ENCODE measurements at regions not wholly inside any gene's neighbourhood (a gene's known extent, or its start where the extent isn't known, plus 50 kb on each side); places are given as distances from the start of the nearest gene placed in this dataset.

- TF ChIP-seq ELK1 (IDR thresholded peaks at IDR 0.05; ENCODE audit: low read depth, low read length) (no peak), KDM1A (IDR thresholded peaks at IDR 0.05; ENCODE audit: low read depth) (no peak), EHF (CRISPR knock-in tag; IDR thresholded peaks at IDR 0.05) (no peak), USF2 (IDR thresholded peaks at IDR 0.05) (no peak), RNF2 (IDR thresholded peaks at IDR 0.05; ENCODE audit: borderline replicate concordance, low read depth) (no peak), KDM5A (IDR thresholded peaks at IDR 0.05) (no peak)
Measured at GRCh38 chr20:60870040-60870439, 382.0 kb upstream of the CDH4 start (continued).

- ChIA-PET CTCF (interaction anchor here (0.8 kb wide), 1 partner anchor 103 kb away, joined by 3 read pairs; no protein-coding TSS in a partner anchor), POLR2A (no interaction called here)
- Histone ChIP-seq H3K4me2 (no peak overlapping the region), H3K9me3 (no peaks in the 10 kb centered on the region), H3K4me3 (no peak overlapping the region), H3K27ac (no peak overlapping the region), H3K4me1 (no peaks in the 10 kb centered on the region)
- no peak for ATAC-seq
- no peak for DNase-seq (ENCODE audit: low read depth in 1 of 2, low spot score in 1 of 2)
- TF ChIP-seq KDM1A (IDR thresholded peaks at IDR 0.05; ENCODE audit: low read depth) (no peak), RNF2 (IDR thresholded peaks at IDR 0.05; ENCODE audit: borderline replicate concordance, low read depth) (no peak), MAX (IDR thresholded peaks at IDR 0.05) (no peak), FOSL2 (IDR thresholded peaks at IDR 0.05) (no peak), FOSL2 (CRISPR knock-in tag; IDR thresholded peaks at IDR 0.05) (no peak), HOXA7 (CRISPR knock-in tag; IDR thresholded peaks at IDR 0.05) (no peak), GATA3 (IDR thresholded peaks at IDR 0.05; ENCODE audit: borderline replicate concordance) (no peak), JUN (IDR thresholded peaks at IDR 0.05) (no peak), CBX8 (IDR thresholded peaks at IDR 0.05) (no peak), TFCP2L1 (CRISPR knock-in tag; IDR thresholded peaks at IDR 0.05) (no peak), PBX3 (IDR thresholded peaks at IDR 0.05) (no peak), CTCF (IDR thresholded peaks at IDR 0.05) (no peak), HOXB13 (CRISPR knock-in tag; IDR thresholded peaks at IDR 0.05; ENCODE audit: low read depth) (no peak), ZSCAN20 (CRISPR knock-in tag; IDR thresholded peaks at IDR 0.05) (no peak), BCL3 (IDR thresholded peaks at IDR 0.05) (no peak), HES2 (IDR thresholded peaks at IDR 0.05) (no peak), USF2 (IDR thresholded peaks at IDR 0.05) (no peak)
- FAIRE-seq, result no peak
- WGBS (ENCODE audit: missing lambda C conversion rate), result 26% methylated on average over 8 of the region's 8 CpGs
Measured at GRCh38 chr20:60872224-60872623, 379.8 kb upstream of the CDH4 start.
